PC-3 (cell line): ENCODE measurements at regions not wholly inside any gene's neighbourhood (a gene's known extent, or its start where the extent isn't known, plus 50 kb on each side); places are given as distances from the start of the nearest gene placed in this dataset.

Experiments used
- EZH2 ChIP-seq: fragments of 300-600 bp; sonication (generic); IDR thresholded peaks from one replicate; pipeline ENCODE4 v1.6.1; 2017; ENCODE audit warnings: antibody characterized with exemption, mild to moderate bottlenecking, low read length; ENCODE audit not compliant: unreplicated experiment
- EZH2phosphoT487 ChIP-seq: fragments of 300-600 bp; sonication (generic); IDR thresholded peaks from 2 replicates; pipeline ENCODE4 v1.6.1; 2018; ENCODE audit warnings: mild to moderate bottlenecking, antibody characterized with exemption, low read length, borderline replicate concordance
- TF ChIP-seq, protein P1 (sequence below): fragments of 300-600 bp; sonication (generic); conservative IDR thresholded peaks from 2 replicates; pipeline ENCODE4 v1.5.1; 2017; ENCODE audit warnings: antibody characterized with exemption, low read depth, mild to moderate bottlenecking, low read length

DNA sequence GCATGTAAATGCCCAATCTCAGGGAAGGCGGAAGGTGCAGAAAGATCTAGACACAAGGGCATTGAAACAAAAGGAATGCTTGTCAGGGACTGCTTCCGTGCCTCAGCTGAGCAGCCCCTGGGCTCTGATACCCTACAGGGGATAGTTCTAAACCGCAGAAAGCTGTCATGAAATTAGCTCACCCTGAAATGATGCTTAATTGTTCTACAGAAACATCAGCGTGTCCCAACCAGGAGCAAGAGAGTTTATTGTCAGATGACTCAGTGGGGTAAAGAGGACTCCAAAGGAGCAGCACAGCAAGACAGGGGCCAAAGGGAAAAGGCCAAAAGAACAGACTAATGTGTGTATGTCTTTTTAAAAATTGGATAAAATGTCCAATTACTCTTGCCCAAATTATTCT is 258.4 kb upstream of the JARID2 start:
- TF ChIP-seq, protein P1, sequence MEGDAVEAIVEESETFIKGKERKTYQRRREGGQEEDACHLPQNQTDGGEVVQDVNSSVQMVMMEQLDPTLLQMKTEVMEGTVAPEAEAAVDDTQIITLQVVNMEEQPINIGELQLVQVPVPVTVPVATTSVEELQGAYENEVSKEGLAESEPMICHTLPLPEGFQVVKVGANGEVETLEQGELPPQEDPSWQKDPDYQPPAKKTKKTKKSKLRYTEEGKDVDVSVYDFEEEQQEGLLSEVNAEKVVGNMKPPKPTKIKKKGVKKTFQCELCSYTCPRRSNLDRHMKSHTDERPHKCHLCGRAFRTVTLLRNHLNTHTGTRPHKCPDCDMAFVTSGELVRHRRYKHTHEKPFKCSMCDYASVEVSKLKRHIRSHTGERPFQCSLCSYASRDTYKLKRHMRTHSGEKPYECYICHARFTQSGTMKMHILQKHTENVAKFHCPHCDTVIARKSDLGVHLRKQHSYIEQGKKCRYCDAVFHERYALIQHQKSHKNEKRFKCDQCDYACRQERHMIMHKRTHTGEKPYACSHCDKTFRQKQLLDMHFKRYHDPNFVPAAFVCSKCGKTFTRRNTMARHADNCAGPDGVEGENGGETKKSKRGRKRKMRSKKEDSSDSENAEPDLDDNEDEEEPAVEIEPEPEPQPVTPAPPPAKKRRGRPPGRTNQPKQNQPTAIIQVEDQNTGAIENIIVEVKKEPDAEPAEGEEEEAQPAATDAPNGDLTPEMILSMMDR, result no peak
- TF ChIP-seq EZH2 (no peak), EZH2phosphoT487 (no peak)
